SU-DHL-6 (cell line): ENCODE measurements at regions not wholly inside any gene's neighbourhood (a gene's known extent, or its start where the extent isn't known, plus 50 kb on each side); places are given as distances from the start of the nearest gene placed in this dataset.

Source experiments
- H2AFZ ChIP-seq: fragments of 200-600 bp; sonication (generic); 2 replicates; pipeline ENCODE4 v1.6.1; 2014; ENCODE audit warnings: low read depth, mild to moderate bottlenecking, moderate library complexity, mixed read lengths, antibody characterized with exemption, low read length; ENCODE audit not compliant: severe bottlenecking
- H3F3A ChIP-seq: fragments of 200-600 bp; shearing (Covaris generic); 2 replicates; pipeline ENCODE4 v1.6.0; 2016; ENCODE audit warnings: antibody characterized with exemption, mild to moderate bottlenecking; ENCODE audit not compliant: insufficient read depth
- H3K27ac ChIP-seq: fragments of 200-600 bp; sonication (generic); 2 replicates; pipeline ENCODE4 v1.5.1; 2016; ENCODE audit warnings: low read depth, mild to moderate bottlenecking, low read length, moderate library complexity, mixed read lengths
- H3K27me3 ChIP-seq: fragments of 200-600 bp; sonication (generic), shearing (Covaris generic); 2 replicates; pipeline ENCODE4 v1.6.0; 2014; ENCODE audit warnings: mild to moderate bottlenecking, low read length
- H3K36me3 ChIP-seq: fragments of 200-600 bp; sonication (generic); 2 replicates; pipeline ENCODE4 v1.6.1; 2014; ENCODE audit warnings: mild to moderate bottlenecking, low read length, mixed read lengths
- H3K4me2 ChIP-seq: fragments of 300-600, 200-600 bp; shearing (Covaris generic), sonication (generic); 2 replicates; pipeline ENCODE4 v1.6.0; 2014; ENCODE audit warnings: low read length, low read depth, mild to moderate bottlenecking; ENCODE audit not compliant: poor library complexity, severe bottlenecking
- H3K4me3 ChIP-seq: fragments of 200-600 bp; sonication (generic); 2 replicates; pipeline ENCODE4 v1.5.1; 2014; ENCODE audit warnings: antibody characterized with exemption, low read length, mild to moderate bottlenecking, mixed read lengths; ENCODE audit not compliant: insufficient read depth, poor library complexity, severe bottlenecking
- H3K79me2 ChIP-seq: fragments of 200-600 bp; sonication (generic); 2 replicates; pipeline ENCODE4 v1.6.1; 2014; ENCODE audit warnings: mild to moderate bottlenecking, low read length, moderate library complexity; ENCODE audit not compliant: insufficient read depth
- H3K9ac ChIP-seq: fragments of 200-600 bp; sonication (generic); 2 replicates; pipeline ENCODE4 v1.7.0; 2014; ENCODE audit warnings: mild to moderate bottlenecking, low read length
- H3K9me2 ChIP-seq: fragments of 200-600 bp; sonication (generic); replicated peaks from 2 replicates; pipeline ENCODE4 v1.6.1; 2014; ENCODE audit warnings: low read length; ENCODE audit not compliant: insufficient read depth
- H3K9me3 ChIP-seq: fragments of 200-600 bp; sonication (generic); 2 replicates; pipeline ENCODE4 v1.6.1; 2014; ENCODE audit warnings: low read length, mixed read lengths; ENCODE audit not compliant: insufficient read depth
- H4K20me1 ChIP-seq: fragments of 200-600 bp; sonication (generic); 2 replicates; pipeline ENCODE4 v1.6.1; 2014; ENCODE audit warnings: low read depth, mild to moderate bottlenecking, antibody characterized with exemption, low read length, moderate library complexity, mixed read lengths
- EZH2phosphoT487 ChIP-seq: fragments of 200-600 bp; sonication (generic), shearing (Covaris generic); conservative IDR thresholded peaks from 2 replicates; pipeline ENCODE4 v1.6.1; 2018; ENCODE audit warnings: mild to moderate bottlenecking, antibody characterized with exemption, low read length, moderate library complexity, mixed read lengths
- TF ChIP-seq, protein P1 (sequence below): fragments of 200-600 bp; sonication (generic); IDR thresholded peaks from one replicate; pipeline ENCODE4 v1.5.1; 2017; ENCODE audit warnings: antibody characterized with exemption, mild to moderate bottlenecking, low read length, moderate library complexity; ENCODE audit not compliant: insufficient read depth, poor library complexity, severe bottlenecking

- Histone ChIP-seq H3K4me3 (no peak overlapping the region), H4K20me1 (no peaks in the 10 kb centered on the region), H3K4me2 (no peak overlapping the region), H3F3A (no peaks in the 10 kb centered on the region), H3K9ac (no peak overlapping the region), H2AFZ (no peak overlapping the region), H3K79me2 (no peaks in the 10 kb centered on the region), H3K27me3 (no peaks in the 10 kb centered on the region), H3K27ac (no peak overlapping the region), H3K9me3 (no peaks in the 10 kb centered on the region; the same call in 1 of the 2 replicates), H3K9me2 (no peaks in the 10 kb centered on the region), H3K36me3 (no peaks in the 10 kb centered on the region)
- TF ChIP-seq, protein P1, sequence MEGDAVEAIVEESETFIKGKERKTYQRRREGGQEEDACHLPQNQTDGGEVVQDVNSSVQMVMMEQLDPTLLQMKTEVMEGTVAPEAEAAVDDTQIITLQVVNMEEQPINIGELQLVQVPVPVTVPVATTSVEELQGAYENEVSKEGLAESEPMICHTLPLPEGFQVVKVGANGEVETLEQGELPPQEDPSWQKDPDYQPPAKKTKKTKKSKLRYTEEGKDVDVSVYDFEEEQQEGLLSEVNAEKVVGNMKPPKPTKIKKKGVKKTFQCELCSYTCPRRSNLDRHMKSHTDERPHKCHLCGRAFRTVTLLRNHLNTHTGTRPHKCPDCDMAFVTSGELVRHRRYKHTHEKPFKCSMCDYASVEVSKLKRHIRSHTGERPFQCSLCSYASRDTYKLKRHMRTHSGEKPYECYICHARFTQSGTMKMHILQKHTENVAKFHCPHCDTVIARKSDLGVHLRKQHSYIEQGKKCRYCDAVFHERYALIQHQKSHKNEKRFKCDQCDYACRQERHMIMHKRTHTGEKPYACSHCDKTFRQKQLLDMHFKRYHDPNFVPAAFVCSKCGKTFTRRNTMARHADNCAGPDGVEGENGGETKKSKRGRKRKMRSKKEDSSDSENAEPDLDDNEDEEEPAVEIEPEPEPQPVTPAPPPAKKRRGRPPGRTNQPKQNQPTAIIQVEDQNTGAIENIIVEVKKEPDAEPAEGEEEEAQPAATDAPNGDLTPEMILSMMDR, result no peak
- TF ChIP-seq EZH2phosphoT487, result no peak
Observed at GRCh38 chr5:12110629-12111028, 206.4 kb upstream of the CTNND2 start.

DNA sequence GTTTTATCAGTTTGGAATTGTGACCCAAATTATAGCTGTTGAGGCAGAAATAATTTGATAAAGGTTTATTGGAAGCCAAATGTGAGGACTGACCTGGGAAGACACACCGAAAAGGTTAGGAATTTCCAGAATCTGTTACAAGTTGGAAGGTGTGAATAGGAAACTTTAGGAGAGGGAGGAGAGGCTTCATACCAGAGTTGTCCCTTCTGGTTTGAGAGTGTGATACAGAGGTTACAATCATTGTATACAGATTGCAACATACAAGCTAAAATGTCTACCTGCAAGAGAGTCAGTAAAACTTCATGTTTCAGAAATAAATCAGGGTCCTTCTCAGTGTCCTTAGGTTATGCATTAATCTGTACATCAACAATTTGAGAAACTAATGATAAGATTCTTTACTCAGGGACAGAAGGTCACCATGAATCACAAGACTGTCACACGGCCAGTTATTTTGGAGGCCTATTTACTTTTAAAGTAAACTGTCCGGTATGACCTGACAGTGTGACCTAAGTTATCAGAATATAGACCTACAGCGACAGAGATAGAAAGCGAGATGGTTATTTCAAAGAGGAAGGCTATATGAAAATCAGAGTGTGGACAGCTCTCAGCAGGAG is 204.9 kb upstream of the CTNND2 start:
- H3F3A ChIP-seq, result no peaks in the 10 kb centered on the region
- H3K9me3 ChIP-seq, result no peaks in the 10 kb centered on the region; the same call in 1 of the 2 replicates
- H2AFZ ChIP-seq, result no peak overlapping the region
- no peak overlapping the region for H3K9ac ChIP-seq
- H3K36me3 ChIP-seq, result no peaks in the 10 kb centered on the region
- no peaks in the 10 kb centered on the region for H3K9me2 ChIP-seq
- no peak overlapping the region for H3K27ac ChIP-seq
- no peaks in the 10 kb centered on the region for H3K27me3 ChIP-seq
- H3K4me3 ChIP-seq, result no peak overlapping the region
- H4K20me1 ChIP-seq, result no peaks in the 10 kb centered on the region
- no peak for TF ChIP-seq EZH2phosphoT487
- TF ChIP-seq, protein P1, result no peak
- no peak overlapping the region for H3K4me2 ChIP-seq
- no peaks in the 10 kb centered on the region for H3K79me2 ChIP-seq

GRCh38 chr5:12102151-12102550 is 197.9 kb upstream of the CTNND2 start:
- H2AFZ ChIP-seq, result no peak overlapping the region
- no peaks in the 10 kb centered on the region for H3K27me3 ChIP-seq
- H3F3A ChIP-seq, result no peaks in the 10 kb centered on the region
- H3K4me2 ChIP-seq, result no peak overlapping the region
- H3K36me3 ChIP-seq, result no peaks in the 10 kb centered on the region
- H4K20me1 ChIP-seq, result no peaks in the 10 kb centered on the region
- H3K9me2 ChIP-seq, result no peaks in the 10 kb centered on the region
- H3K9me3 ChIP-seq, result no peaks in the 10 kb centered on the region
- no peak overlapping the region for H3K9ac ChIP-seq
- no peak overlapping the region for H3K27ac ChIP-seq
- no peaks in the 10 kb centered on the region for H3K79me2 ChIP-seq
- no peak for TF ChIP-seq EZH2phosphoT487
- TF ChIP-seq, protein P1, result no peak
- no peak overlapping the region for H3K4me3 ChIP-seq
